ENCODE measurements at regions not wholly inside any gene's neighbourhood (a gene's known extent, or its start where the extent isn't known, plus 50 kb on each side); places are given as distances from the start of the nearest gene placed in this dataset.

- H2BK120ac ChIP-seq (replicated peaks; ENCODE audit: low read depth, low read length) = no peak overlapping the region
- DNase-seq (ENCODE audit: low read depth in 1 of 2, low spot score in 2 of 2) = no peak
- H3K56ac ChIP-seq (replicated peaks; ENCODE audit: insufficient read length, low read depth, low read length) = no peak overlapping the region
- no peak overlapping the region for H4K8ac ChIP-seq (ENCODE audit: extremely low read depth, insufficient read depth, low read length)
- no peak overlapping the region for H2AFZ ChIP-seq (ENCODE audit: low read length)
- H3K79me2 ChIP-seq (ENCODE audit: control insufficient read depth in 1 of 2, insufficient read depth in 2 of 2, low read length in 2 of 2) = no peaks in the 10 kb centered on the region
- no peak overlapping the region for H3K4ac ChIP-seq (replicated peaks; ENCODE audit: insufficient read length, low read depth, low read length)
- H3K4me3 ChIP-seq (ENCODE audit: extremely low read depth in 1 of 4, insufficient read depth in 2 of 4, low read depth in 3 of 4, low read length in 4 of 4) = no peak overlapping the region
- no peak overlapping the region for H3K27ac ChIP-seq (ENCODE audit: low read depth, low read length)
- no peak overlapping the region for H2BK5ac ChIP-seq (ENCODE audit: low read depth, low read length)
- no peak overlapping the region for H4K91ac ChIP-seq (replicated peaks; ENCODE audit: insufficient read length, low read length)
- ChIA-PET POLR2A (ENCODE audit: partially characterized antibody) (interaction anchor here (0.7 kb wide), 1 partner anchor 36 kb away, joined by 3 read pairs; no protein-coding TSS in a partner anchor), CTCF (ENCODE audit: partially characterized antibody) (interaction anchor here (1.4 kb wide), 1 partner anchor 13 kb away, joined by 6 read pairs; no protein-coding TSS in a partner anchor)
- H2BK12ac ChIP-seq (ENCODE audit: low read depth, low read length) = no peak overlapping the region
- no peaks in the 10 kb centered on the region for H3K9me3 ChIP-seq (ENCODE audit: insufficient read depth in 2 of 2, low read depth in 1 of 2, low read length in 1 of 2)
- no peak overlapping the region for H3K14ac ChIP-seq (ENCODE audit: insufficient read length)
- no peak overlapping the region for H3K18ac ChIP-seq (ENCODE audit: extremely low read depth, low read length)
- no peaks in the 10 kb centered on the region for H3K36me3 ChIP-seq (ENCODE audit: control insufficient read depth in 2 of 4, insufficient read depth in 4 of 4, low read length in 3 of 4)
- H2AK5ac ChIP-seq (ENCODE audit: low read depth, low read length) = no peak overlapping the region
- H4K5ac ChIP-seq (ENCODE audit: insufficient read length, low read depth, low read length) = no peak overlapping the region
- no peak for FAIRE-seq
- no peak overlapping the region for H3K23ac ChIP-seq (ENCODE audit: insufficient read length)
- H2BK15ac ChIP-seq (ENCODE audit: low read length) = no peak overlapping the region
- H3K23me2 ChIP-seq (ENCODE audit: low read depth, low read length) = peaks cover 7% of the 10 kb centered on the region; the same call in 1 of the 2 replicates
- H3K4me2 ChIP-seq (ENCODE audit: insufficient read depth in 1 of 2, low read depth in 2 of 2, low read length in 2 of 2) = no peak overlapping the region
- no peak overlapping the region for H2BK20ac ChIP-seq (ENCODE audit: low read length)
- H3K79me1 ChIP-seq (ENCODE audit: low read depth, low read length) = no peaks in the 10 kb centered on the region
- peaks cover 0 to 2% of the 10 kb centered on the region in 2 experiments for H4K20me1 ChIP-seq (replicated peaks in 1 of 2; ENCODE audit: control insufficient read depth in 1 of 2, insufficient read depth in 2 of 2, low read length in 2 of 2)
- H3K4me1 ChIP-seq (replicated peaks in 1 of 4; ENCODE audit: control insufficient read depth in 3 of 4, insufficient read depth in 4 of 4, low read length in 3 of 4) = peaks cover 0 to 3% (median under 1%) of the 10 kb centered on the region in 4 experiments; a peak in 2 of 7 replicates
- no peaks in the 10 kb centered on the region for H3K27me3 ChIP-seq (replicated peaks in 1 of 4; ENCODE audit: control insufficient read depth in 3 of 4, extremely low read depth in 1 of 4, insufficient read depth in 3 of 4, low read length in 3 of 4)
- H3K9ac ChIP-seq (replicated peaks in 1 of 4; ENCODE audit: extremely low read depth in 1 of 4, low read depth in 3 of 4, low read length in 3 of 4) = no peak overlapping the region
- 69% methylated on average over 1 of the region's 1 CpG; no CpG with 5 or more reads in 1 of the 2 experiments for WGBS, 2 experiments (ENCODE audit: extremely low coverage in 1 of 2, insufficient coverage in 1 of 2, insufficient read length in 1 of 2, insufficient replicate concordance in 2 of 2, low coverage in 1 of 2, low lambda C conversion rate in 2 of 2, missing lambda C conversion rate in 1 of 2)
- TF ChIP-seq ZNF274 (IDR thresholded peaks at IDR 0.05; ENCODE audit: borderline replicate concordance, extremely low read depth, low read length) (no peak), TAF7 (optimal IDR thresholded peaks at IDR 0.05; ENCODE audit: borderline replicate concordance, low read depth, low read length) (no peak), SP4 (IDR thresholded peaks at IDR 0.05; ENCODE audit: low read length) (no peak), CTCF (IDR thresholded peaks at IDR 0.05; ENCODE audit: control extremely low read depth in 1 of 3, insufficient read depth in 1 of 3, low read depth in 1 of 3, low read length in 3 of 3) (no peak), JUN (IDR thresholded peaks at IDR 0.05; ENCODE audit: low read depth, low read length) (no peak), KDM1A (IDR thresholded peaks at IDR 0.05; ENCODE audit: borderline replicate concordance, low read length) (no peak)
Measured at GRCh38 chr1:22330760-22331119, 120.9 kb upstream of the ZBTB40 start.

Data from H1 (cell line).